Fibroblast of pulmonary artery (primary cell): ENCODE measurements at regions not wholly inside any gene's neighbourhood (a gene's known extent, or its start where the extent isn't known, plus 50 kb on each side); places are given as distances from the start of the nearest gene placed in this dataset.

Experiments
- DNase-seq: peaks from one replicate; pipeline ENCODE4 v3.0.0-alpha.2; 2010; ENCODE audit warnings: low read depth
- H3K4me3 ChIP-seq: replicated peaks from 2 replicates; pipeline ENCODE4 v1.5.1; 2011; ENCODE audit warnings: low read depth, mild to moderate bottlenecking, control low read depth, low read length, moderate library complexity
- CTCF ChIP-seq: IDR thresholded peaks from 2 replicates; pipeline ENCODE4 v1.5.1; 2011; ENCODE audit warnings: mild to moderate bottlenecking, control low read depth, low read length, inconsistent platforms; ENCODE audit errors: missing control alignments

- TF ChIP-seq CTCF = no peak
- no peak for DNase-seq
- no peak overlapping the region for H3K4me3 ChIP-seq
Measured at GRCh38 chr2:41605914-41606313, 441.9 kb upstream of the PKDCC start.

- no peak overlapping the region for H3K4me3 ChIP-seq
- peak; percentile 73 for DNase-seq
- TF ChIP-seq CTCF = no peak
Measured at GRCh38 chr2:41610501-41611190, 437.2 kb upstream of the PKDCC start.

- DNase-seq = no peak
- no peak for TF ChIP-seq CTCF
- H3K4me3 ChIP-seq = no peak overlapping the region
Measured at GRCh38 chr2:41618754-41619153, 429.1 kb upstream of the PKDCC start.

- no peak overlapping the region for H3K4me3 ChIP-seq
- DNase-seq = no peak
- TF ChIP-seq CTCF = no peak
Measured at GRCh38 chr2:41621095-41621494, 426.7 kb upstream of the PKDCC start.

- no peak for TF ChIP-seq CTCF
- DNase-seq = no peak
Measured at GRCh38 chr2:41621563-41621962, 426.3 kb upstream of the PKDCC start.

GRCh38 chr2:41622301-41622700 lies 425.5 kb upstream of the PKDCC start:
- DNase-seq = no peak
- H3K4me3 ChIP-seq = no peak overlapping the region
- TF ChIP-seq CTCF = no peak

More at GRCh38 chr2:41621563-41621962, 426.3 kb upstream of the PKDCC start:
- no peak overlapping the region for H3K4me3 ChIP-seq

- TF ChIP-seq CTCF = no peak
- no peak overlapping the region for H3K4me3 ChIP-seq
- no peak for DNase-seq
Measured at GRCh38 chr2:41626936-41627335, 420.9 kb upstream of the PKDCC start.
